ENCODE measurements at regions not wholly inside any gene's neighbourhood (a gene's known extent, or its start where the extent isn't known, plus 50 kb on each side); places are given as distances from the start of the nearest gene placed in this dataset.
"Not testable (repeated sequence)": the region's sequence is repeated elsewhere in the genome, so short reads cannot be mapped to it uniquely, and the experiment has no call there.

GRCh38 chr10:109735776-109736175, 187.5 kb downstream of the XPNPEP1 start:
- Histone ChIP-seq H3K9me3 (ENCODE audit: low read length) (no peaks in the 10 kb centered on the region), H3F3A (ENCODE audit: low read length, unreplicated experiment) (no peaks in the 10 kb centered on the region), H3K9me2 (replicated peaks; ENCODE audit: low read length) (no peaks in the 10 kb centered on the region), H3K4me3 (ENCODE audit: low read length) (no peak overlapping the region), H3K9ac (ENCODE audit: low read length) (no peak overlapping the region), H3K79me2 (ENCODE audit: low read length) (no peaks in the 10 kb centered on the region), H3K4me2 (ENCODE audit: low read length) (no peak overlapping the region), H4K20me1 (ENCODE audit: low read length) (no peaks in the 10 kb centered on the region), H3K27ac (ENCODE audit: low read length) (no peak overlapping the region), H3K27me3 (ENCODE audit: low read length) (no peaks in the 10 kb centered on the region), H3K36me3 (ENCODE audit: low read depth, low read length) (no peaks in the 10 kb centered on the region), H3K4me1 (ENCODE audit: insufficient read depth, low read length) (no peaks in the 10 kb centered on the region), H2AFZ (ENCODE audit: low read length) (no peak overlapping the region)
- BruUV-seq (replicated peaks) = no TSS peak
- ChIA-PET CTCF (no interaction called here), POLR2A (ENCODE audit: unreplicated experiment) (no interaction called here)
- ATAC-seq (no peak), DNase-seq (no peak)
- intact Hi-C loops (cut with micrococcal nuclease) = no loop called here
- TF ChIP-seq EZH2phosphoT487 (IDR thresholded peaks at IDR 0.05; ENCODE audit: borderline replicate concordance, low read length) = no peak
- no peak for TF ChIP-seq EZH2 (IDR thresholded peaks at IDR 0.05; ENCODE audit: low read length, unreplicated experiment)
- TF ChIP-seq, protein P1, sequence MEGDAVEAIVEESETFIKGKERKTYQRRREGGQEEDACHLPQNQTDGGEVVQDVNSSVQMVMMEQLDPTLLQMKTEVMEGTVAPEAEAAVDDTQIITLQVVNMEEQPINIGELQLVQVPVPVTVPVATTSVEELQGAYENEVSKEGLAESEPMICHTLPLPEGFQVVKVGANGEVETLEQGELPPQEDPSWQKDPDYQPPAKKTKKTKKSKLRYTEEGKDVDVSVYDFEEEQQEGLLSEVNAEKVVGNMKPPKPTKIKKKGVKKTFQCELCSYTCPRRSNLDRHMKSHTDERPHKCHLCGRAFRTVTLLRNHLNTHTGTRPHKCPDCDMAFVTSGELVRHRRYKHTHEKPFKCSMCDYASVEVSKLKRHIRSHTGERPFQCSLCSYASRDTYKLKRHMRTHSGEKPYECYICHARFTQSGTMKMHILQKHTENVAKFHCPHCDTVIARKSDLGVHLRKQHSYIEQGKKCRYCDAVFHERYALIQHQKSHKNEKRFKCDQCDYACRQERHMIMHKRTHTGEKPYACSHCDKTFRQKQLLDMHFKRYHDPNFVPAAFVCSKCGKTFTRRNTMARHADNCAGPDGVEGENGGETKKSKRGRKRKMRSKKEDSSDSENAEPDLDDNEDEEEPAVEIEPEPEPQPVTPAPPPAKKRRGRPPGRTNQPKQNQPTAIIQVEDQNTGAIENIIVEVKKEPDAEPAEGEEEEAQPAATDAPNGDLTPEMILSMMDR (conservative IDR thresholded peaks at IDR 0.05; ENCODE audit: low read depth, low read length) = no peak

DNA sequence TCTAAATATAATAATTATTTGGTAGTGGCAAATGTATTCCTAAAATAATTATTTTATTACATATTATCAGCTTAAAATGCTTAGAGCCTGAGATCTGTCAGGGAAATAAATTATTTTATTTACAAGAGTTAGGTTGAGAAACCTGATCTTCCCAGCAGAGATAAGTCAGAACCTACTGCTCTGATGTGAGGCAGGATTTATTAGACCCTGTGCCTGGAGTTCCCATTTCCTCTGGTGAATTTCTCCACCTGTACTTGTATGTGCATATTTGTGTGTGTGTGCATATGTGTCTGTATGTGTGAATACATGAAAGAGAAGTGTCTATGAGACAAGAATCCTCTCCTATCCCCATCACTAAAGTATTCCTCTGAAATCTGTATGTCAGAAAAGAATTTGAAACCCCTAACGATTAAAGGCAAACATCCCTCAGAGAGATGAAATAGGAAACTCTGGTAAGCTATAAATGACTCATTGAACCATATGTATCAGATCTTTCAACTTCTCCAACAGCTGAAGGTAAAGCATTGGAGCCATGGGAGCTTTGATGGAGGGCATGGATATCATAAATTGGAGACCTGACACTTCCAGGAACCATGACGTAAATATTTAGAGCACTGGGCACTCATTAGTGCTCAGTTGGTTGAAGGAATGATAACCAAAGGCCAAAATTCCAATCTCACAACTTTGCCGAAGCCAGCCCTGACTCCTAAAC, 190.9 kb downstream of the XPNPEP1 start:
- BruUV-seq (replicated peaks) = no TSS peak
- DNase-seq = no peak

GRCh38 chr10:109729895-109730294, 193.4 kb downstream of the XPNPEP1 start:
- H3K9ac ChIP-seq (ENCODE audit: low read length); DNase-seq; POLR2A ChIA-PET (ENCODE audit: unreplicated experiment); H3K27me3 ChIP-seq (ENCODE audit: low read length); intact Hi-C loops (cut with micrococcal nuclease); H3K4me2 ChIP-seq (ENCODE audit: low read length); H3K9me2 ChIP-seq (replicated peaks; ENCODE audit: low read length); H3K4me1 ChIP-seq (ENCODE audit: insufficient read depth, low read length); H3K4me3 ChIP-seq (ENCODE audit: low read length); H3K79me2 ChIP-seq (ENCODE audit: low read length); ATAC-seq; H3F3A ChIP-seq (ENCODE audit: low read length, unreplicated experiment); CTCF ChIA-PET; H3K9me3 ChIP-seq (ENCODE audit: low read length); H3K36me3 ChIP-seq (ENCODE audit: low read depth, low read length); BruUV-seq (replicated peaks); H4K20me1 ChIP-seq (ENCODE audit: low read length); H3K27ac ChIP-seq (ENCODE audit: low read length); H2AFZ ChIP-seq (ENCODE audit: low read length): not testable (repeated sequence)

More for the DNA sequence above, 190.9 kb downstream of the XPNPEP1 start:
- TF ChIP-seq, protein P1 (conservative IDR thresholded peaks at IDR 0.05; ENCODE audit: low read depth, low read length) = no peak
- TF ChIP-seq EZH2 (IDR thresholded peaks at IDR 0.05; ENCODE audit: low read length, unreplicated experiment) (no peak), EZH2phosphoT487 (IDR thresholded peaks at IDR 0.05; ENCODE audit: borderline replicate concordance, low read length) (no peak)
- Histone ChIP-seq H3K9me3 (ENCODE audit: low read length) (no peaks in the 10 kb centered on the region), H3K27me3 (ENCODE audit: low read length) (no peaks in the 10 kb centered on the region), H4K20me1 (ENCODE audit: low read length) (no peaks in the 10 kb centered on the region), H3K4me1 (ENCODE audit: insufficient read depth, low read length) (no peaks in the 10 kb centered on the region), H3K4me3 (ENCODE audit: low read length) (no peak overlapping the region), H3K27ac (ENCODE audit: low read length) (no peak overlapping the region), H3F3A (ENCODE audit: low read length, unreplicated experiment) (no peaks in the 10 kb centered on the region), H3K9ac (ENCODE audit: low read length) (no peak overlapping the region), H3K79me2 (ENCODE audit: low read length) (no peaks in the 10 kb centered on the region), H3K9me2 (replicated peaks; ENCODE audit: low read length) (no peaks in the 10 kb centered on the region), H3K4me2 (ENCODE audit: low read length) (no peak overlapping the region), H2AFZ (ENCODE audit: low read length) (no peak overlapping the region), H3K36me3 (ENCODE audit: low read depth, low read length) (no peaks in the 10 kb centered on the region)
- no peak for ATAC-seq
- ChIA-PET POLR2A (ENCODE audit: unreplicated experiment) (no interaction called here), CTCF (no interaction called here)
- intact Hi-C loops (cut with micrococcal nuclease) = no loop called here
